NCI-H2029 (cell line): ENCODE measurements at regions not wholly inside any gene's neighbourhood (a gene's known extent, or its start where the extent isn't known, plus 50 kb on each side); places are given as distances from the start of the nearest gene placed in this dataset.

Experiments used
- DNase-seq: peaks from one replicate; lab custom pipeline; 2025; lab: John Stamatoyannopoulos, UW

GRCh38 chr2:41913921-41914609 is 133.8 kb upstream of the PKDCC start:
- no peak for DNase-seq

DNA sequence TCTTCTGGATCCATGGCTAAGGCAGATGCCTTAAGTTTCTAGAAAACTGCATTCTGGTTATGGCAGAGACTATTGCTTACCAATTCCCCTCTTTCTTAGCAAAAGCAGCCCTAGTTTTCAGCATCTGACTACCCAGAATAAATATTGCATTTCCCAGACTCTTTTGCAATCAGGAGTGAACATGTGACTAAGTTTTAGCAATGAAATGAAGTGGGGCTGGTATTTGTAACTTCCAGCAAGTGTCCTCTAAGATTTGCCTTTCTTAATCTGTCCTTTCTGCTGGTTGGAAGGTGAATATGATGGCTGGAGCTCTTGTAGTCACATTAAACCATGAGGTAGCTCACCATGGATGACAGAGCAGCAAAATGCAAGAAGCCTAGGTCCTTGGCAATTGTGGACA is 132.9 kb upstream of the PKDCC start:
- no peak for DNase-seq

DNA sequence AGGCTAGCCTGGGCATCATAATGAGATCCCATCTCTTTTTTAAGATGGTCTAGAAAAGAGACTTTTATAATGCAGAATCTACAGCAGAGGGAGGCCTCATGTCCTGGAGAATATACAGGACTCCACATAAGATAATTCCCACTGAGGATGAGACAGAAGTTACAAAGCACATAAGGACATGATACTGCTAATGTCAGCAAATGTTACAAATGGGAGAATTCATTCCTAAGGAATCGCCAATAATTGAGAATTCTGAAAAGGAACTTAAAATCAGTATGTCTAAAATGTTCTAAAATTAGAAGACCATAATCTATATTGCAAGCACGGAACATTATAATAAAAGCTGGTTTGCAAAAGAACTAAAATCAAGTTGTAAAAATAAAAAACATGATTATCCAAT is 131.6 kb upstream of the PKDCC start:
- no peak for DNase-seq

- no peak for DNase-seq
Observed at GRCh38 chr2:41917587-41917986, 130.2 kb upstream of the PKDCC start.

GRCh38 chr2:41919135-41919534 is 128.7 kb upstream of the PKDCC start:
- no peak for DNase-seq

- no peak for DNase-seq
Observed at GRCh38 chr2:41920181-41920580, 127.6 kb upstream of the PKDCC start.

GRCh38 chr2:41920812-41921211 is 127.0 kb upstream of the PKDCC start:
- DNase-seq: no peak

GRCh38 chr2:41922177-41922576 is 125.6 kb upstream of the PKDCC start:
- DNase-seq: no peak

DNA sequence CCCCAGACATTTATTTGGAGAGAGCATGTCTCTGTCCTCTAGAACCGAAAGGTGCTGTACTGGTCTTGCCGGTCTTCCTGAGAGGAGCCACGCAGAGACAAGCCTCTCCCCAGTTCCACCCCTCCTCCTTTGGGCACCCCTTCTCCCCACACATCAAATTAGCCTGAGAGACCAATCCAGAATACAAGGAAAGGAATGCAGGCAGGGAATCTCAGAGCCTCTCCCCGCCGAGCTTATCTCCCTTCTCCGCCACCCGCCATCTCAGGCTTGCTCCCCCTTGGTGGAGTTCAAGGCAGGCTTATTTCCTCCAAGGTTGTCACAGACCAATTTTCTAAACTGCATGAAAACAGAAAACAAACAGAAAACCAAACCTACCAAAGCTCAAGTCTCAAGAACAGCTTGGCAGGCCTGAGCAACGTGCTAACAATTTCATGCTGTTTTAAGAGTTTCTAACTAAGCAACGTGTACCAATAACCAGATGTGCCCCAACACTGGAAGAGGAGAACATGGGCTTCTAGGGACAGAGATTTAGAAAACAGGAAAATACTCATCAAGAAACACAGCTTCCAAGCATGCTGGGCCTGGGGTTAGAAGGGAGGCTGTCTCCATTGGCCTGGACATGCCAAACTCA is 124.5 kb upstream of the PKDCC start:
- no peak for DNase-seq

GRCh38 chr2:41924024-41924423 is 123.8 kb upstream of the PKDCC start:
- no peak for DNase-seq

GRCh38 chr2:41924709-41925408 is 123.0 kb upstream of the PKDCC start:
- no peak for DNase-seq

DNA sequence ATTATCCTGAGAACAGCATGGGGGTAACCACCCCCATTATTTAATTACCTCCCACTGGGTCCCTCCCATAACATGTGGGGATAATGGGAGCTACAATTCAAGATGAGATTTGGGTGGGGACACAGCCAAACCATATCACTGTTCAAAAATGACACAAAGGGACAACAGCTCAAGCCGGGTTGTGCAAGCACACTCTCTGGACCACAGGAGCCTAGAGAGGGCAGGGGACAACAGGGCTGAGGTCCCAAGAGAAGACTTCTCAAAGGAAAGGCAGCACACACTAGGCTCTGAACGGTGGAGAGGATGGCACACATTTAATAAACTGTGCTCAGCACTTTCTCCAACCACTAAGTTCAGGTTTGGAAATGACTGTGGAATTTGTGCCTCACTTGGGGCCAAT is 122.1 kb upstream of the PKDCC start:
- no peak for DNase-seq

- no peak for DNase-seq
Observed at GRCh38 chr2:41926614-41927580, 120.9 kb upstream of the PKDCC start.

GRCh38 chr2:41927581-41928264 is 120.1 kb upstream of the PKDCC start:
- DNase-seq: no peak

GRCh38 chr2:41928526-41928925 is 119.3 kb upstream of the PKDCC start:
- no peak for DNase-seq

DNA sequence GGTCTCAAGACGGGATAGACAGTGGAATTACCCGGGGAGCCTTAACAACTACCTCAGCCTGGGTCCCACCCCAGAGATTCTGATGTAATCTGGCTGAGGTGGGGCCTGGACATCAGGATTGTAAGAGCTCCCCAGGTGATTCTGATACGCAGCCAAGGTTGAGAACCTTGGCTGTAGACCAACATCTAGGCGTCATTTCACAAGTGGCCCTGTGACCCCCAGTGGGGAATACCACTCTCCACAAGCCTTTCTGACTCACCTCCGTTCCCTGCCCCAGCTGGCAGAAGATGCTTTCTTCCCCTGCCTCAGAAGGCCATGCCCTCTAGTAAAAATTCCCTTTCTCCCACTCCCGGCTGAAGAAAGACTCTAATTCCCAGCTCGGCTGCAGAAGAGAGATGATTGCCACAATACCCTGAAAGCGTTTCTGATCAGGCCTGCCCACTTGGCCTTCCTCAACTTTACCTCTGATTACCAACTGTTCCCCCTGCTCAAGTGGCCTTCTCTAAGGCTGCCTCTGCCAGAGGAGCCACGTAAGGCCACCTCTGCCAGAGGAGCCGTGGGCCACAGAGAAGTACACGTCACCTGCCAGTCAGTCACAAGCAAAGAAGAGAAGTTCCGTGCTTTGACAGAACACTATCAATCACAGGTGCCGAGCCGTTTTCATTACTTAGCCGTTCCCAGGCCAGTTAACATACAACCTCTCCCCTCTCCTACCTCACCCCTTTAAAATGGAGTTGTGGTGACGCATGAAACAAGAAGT is 116.8 kb upstream of the PKDCC start:
- no peak for DNase-seq

- DNase-seq: no peak
Observed at GRCh38 chr2:41932241-41933045, 115.4 kb upstream of the PKDCC start.

- no peak for DNase-seq
Observed at GRCh38 chr2:41933046-41933420, 114.8 kb upstream of the PKDCC start.

GRCh38 chr2:41933585-41934320 is 114.1 kb upstream of the PKDCC start:
- DNase-seq: no peak
